Activated T-helper 17 cell treated with anti-CD3 and anti-CD28 coated beads, Interleukin-2, amount 50 U/mL, for 72 hours (primary cell): ENCODE measurements at regions not wholly inside any gene's neighbourhood (a gene's known extent, or its start where the extent isn't known, plus 50 kb on each side); places are given as distances from the start of the nearest gene placed in this dataset.
"Not testable (repeated sequence)": the region's sequence is repeated elsewhere in the genome, so short reads cannot be mapped to it uniquely, and the experiment has no call there.

Experiments used
- ATAC-seq: fragments of 150-1000 bp; cut with Tn5 transposase; replicated peaks from 2 replicates; pipeline ENCODE4 v1.10.0; 2021; ENCODE audit warnings: mild to moderate bottlenecking, moderate library complexity
- H3K27ac Mint-ChIP-seq: one replicate; pipeline ENCODE4 v1.8.0; 2022; ENCODE audit warnings: mixed read lengths
- H3K27me3 Mint-ChIP-seq: one replicate; pipeline ENCODE4 v1.8.0; 2022; ENCODE audit warnings: mixed read lengths
- H3K36me3 Mint-ChIP-seq: one replicate; pipeline ENCODE4 v1.8.0; 2022; ENCODE audit warnings: low read depth, mild to moderate bottlenecking, mixed read lengths
- H3K4me1 Mint-ChIP-seq: one replicate; pipeline ENCODE4 v1.8.0; 2022; ENCODE audit warnings: mixed read lengths
- H3K4me3 Mint-ChIP-seq: one replicate; pipeline ENCODE4 v1.8.0; 2022; ENCODE audit warnings: mild to moderate bottlenecking, mixed read lengths
- H3K9me3 Mint-ChIP-seq: one replicate; pipeline ENCODE4 v1.8.0; 2022; ENCODE audit warnings: mixed read lengths

GRCh38 chr12:27133022-27133590 lies 50.7 kb upstream of the C12orf71 start:
- H3K36me3 Mint-ChIP-seq = no peaks in the 10 kb centered on the region
- H3K9me3 Mint-ChIP-seq = no peaks in the 10 kb centered on the region
- no peak overlapping the region for H3K4me3 Mint-ChIP-seq
- H3K27ac Mint-ChIP-seq = no peak overlapping the region
- H3K27me3 Mint-ChIP-seq = no peaks in the 10 kb centered on the region
- no peak for ATAC-seq
- H3K4me1 Mint-ChIP-seq = no peaks in the 10 kb centered on the region

- H3K27ac Mint-ChIP-seq = no peak overlapping the region
- H3K27me3 Mint-ChIP-seq = no peaks in the 10 kb centered on the region
- ATAC-seq = no peak
- H3K36me3 Mint-ChIP-seq = no peaks in the 10 kb centered on the region
- no peaks in the 10 kb centered on the region for H3K4me1 Mint-ChIP-seq
- H3K9me3 Mint-ChIP-seq = no peaks in the 10 kb centered on the region
- no peak overlapping the region for H3K4me3 Mint-ChIP-seq
Observed at GRCh38 chr12:27140478-27140969, 58.1 kb upstream of the C12orf71 start.

GRCh38 chr12:27142101-27142721 lies 59.8 kb upstream of the C12orf71 start:
- ATAC-seq = peak; percentile 71
- no peak overlapping the region for H3K27ac Mint-ChIP-seq
- no peak overlapping the region for H3K4me3 Mint-ChIP-seq
- no peaks in the 10 kb centered on the region for H3K27me3 Mint-ChIP-seq
- H3K36me3 Mint-ChIP-seq = no peaks in the 10 kb centered on the region
- H3K4me1 Mint-ChIP-seq = no peaks in the 10 kb centered on the region
- H3K9me3 Mint-ChIP-seq = no peaks in the 10 kb centered on the region

GRCh38 chr12:27143256-27144069 lies 61.1 kb upstream of the C12orf71 start:
- H3K9me3 Mint-ChIP-seq = no peaks in the 10 kb centered on the region
- H3K27me3 Mint-ChIP-seq = no peaks in the 10 kb centered on the region
- no peak for ATAC-seq
- H3K27ac Mint-ChIP-seq = peak overlapping the region; percentile 67
- no peaks in the 10 kb centered on the region for H3K4me1 Mint-ChIP-seq
- H3K36me3 Mint-ChIP-seq = no peaks in the 10 kb centered on the region
- peak overlapping the region; percentile 61 for H3K4me3 Mint-ChIP-seq

- H3K36me3 Mint-ChIP-seq, H3K4me3 Mint-ChIP-seq, ATAC-seq, H3K27me3 Mint-ChIP-seq, H3K27ac Mint-ChIP-seq, H3K9me3 Mint-ChIP-seq, H3K4me1 Mint-ChIP-seq: not testable (repeated sequence)
Observed at GRCh38 chr12:27145725-27146124, 63.3 kb upstream of the C12orf71 start.

GRCh38 chr12:27148373-27148772 lies 66.0 kb upstream of the C12orf71 start:
- Mint-ChIP-seq H3K27me3 (no peaks in the 10 kb centered on the region), H3K36me3 (no peaks in the 10 kb centered on the region), H3K9me3 (no peaks in the 10 kb centered on the region), H3K4me1 (no peaks in the 10 kb centered on the region), H3K4me3 (no peak overlapping the region), H3K27ac (no peak overlapping the region)
- no peak for ATAC-seq

GRCh38 chr12:27148791-27149190 lies 66.4 kb upstream of the C12orf71 start:
- Mint-ChIP-seq H3K9me3 (no peaks in the 10 kb centered on the region), H3K36me3 (no peaks in the 10 kb centered on the region), H3K27me3 (no peaks in the 10 kb centered on the region), H3K4me3 (no peak overlapping the region), H3K27ac (no peak overlapping the region), H3K4me1 (no peaks in the 10 kb centered on the region)
- ATAC-seq = no peak

GRCh38 chr12:27151479-27151878 lies 69.1 kb upstream of the C12orf71 start:
- H3K4me3 Mint-ChIP-seq = no peak overlapping the region
- H3K4me1 Mint-ChIP-seq = no peaks in the 10 kb centered on the region
- no peaks in the 10 kb centered on the region for H3K9me3 Mint-ChIP-seq
- no peak for ATAC-seq
- no peaks in the 10 kb centered on the region for H3K36me3 Mint-ChIP-seq
- no peak overlapping the region for H3K27ac Mint-ChIP-seq
- no peaks in the 10 kb centered on the region for H3K27me3 Mint-ChIP-seq

GRCh38 chr12:27158297-27158696 lies 75.9 kb upstream of the C12orf71 start:
- Mint-ChIP-seq H3K27me3 (no peaks in the 10 kb centered on the region), H3K9me3 (no peaks in the 10 kb centered on the region), H3K4me1 (no peaks in the 10 kb centered on the region), H3K27ac (no peak overlapping the region), H3K36me3 (no peaks in the 10 kb centered on the region), H3K4me3 (no peak overlapping the region)
- ATAC-seq = no peak

GRCh38 chr12:27161458-27162228 lies 79.3 kb upstream of the C12orf71 start:
- Mint-ChIP-seq H3K36me3 (no peaks in the 10 kb centered on the region), H3K9me3 (no peaks in the 10 kb centered on the region), H3K27me3 (no peaks in the 10 kb centered on the region), H3K27ac (no peak overlapping the region), H3K4me1 (no peaks in the 10 kb centered on the region), H3K4me3 (no peak overlapping the region)
- ATAC-seq = no peak

- Mint-ChIP-seq H3K27me3 (no peaks in the 10 kb centered on the region), H3K4me1 (no peaks in the 10 kb centered on the region), H3K36me3 (no peaks in the 10 kb centered on the region), H3K27ac (no peak overlapping the region), H3K4me3 (no peak overlapping the region), H3K9me3 (no peaks in the 10 kb centered on the region)
- no peak for ATAC-seq
Observed at GRCh38 chr12:27162229-27162537, 79.8 kb upstream of the C12orf71 start.

- no peak overlapping the region for H3K4me3 Mint-ChIP-seq
- no peaks in the 10 kb centered on the region for H3K36me3 Mint-ChIP-seq
- H3K4me1 Mint-ChIP-seq = no peaks in the 10 kb centered on the region
- ATAC-seq = peak; percentile 62
- no peak overlapping the region for H3K27ac Mint-ChIP-seq
- no peaks in the 10 kb centered on the region for H3K27me3 Mint-ChIP-seq
- no peaks in the 10 kb centered on the region for H3K9me3 Mint-ChIP-seq
Observed at GRCh38 chr12:27163048-27163715, 80.8 kb upstream of the C12orf71 start.

GRCh38 chr12:27163894-27164293 lies 80.2 kb upstream of the STK38L start:
- H3K27me3 Mint-ChIP-seq = no peaks in the 10 kb centered on the region
- H3K4me3 Mint-ChIP-seq = no peak overlapping the region
- H3K27ac Mint-ChIP-seq = peak overlapping the region; percentile 9
- no peak for ATAC-seq
- no peaks in the 10 kb centered on the region for H3K9me3 Mint-ChIP-seq
- no peaks in the 10 kb centered on the region for H3K36me3 Mint-ChIP-seq
- no peaks in the 10 kb centered on the region for H3K4me1 Mint-ChIP-seq

GRCh38 chr12:27164330-27165040 lies 79.6 kb upstream of the STK38L start:
- H3K4me1 Mint-ChIP-seq = no peaks in the 10 kb centered on the region
- no peak for ATAC-seq
- no peaks in the 10 kb centered on the region for H3K36me3 Mint-ChIP-seq
- peaks cover 1% of the 10 kb centered on the region for H3K9me3 Mint-ChIP-seq
- H3K27me3 Mint-ChIP-seq = no peaks in the 10 kb centered on the region
- H3K4me3 Mint-ChIP-seq = no peak overlapping the region
- peak overlapping the region; percentile 9 for H3K27ac Mint-ChIP-seq
